ENCODE measurements at regions not wholly inside any gene's neighbourhood (a gene's known extent, or its start where the extent isn't known, plus 50 kb on each side); places are given as distances from the start of the nearest gene placed in this dataset.
"Not testable (repeated sequence)": the region's sequence is repeated elsewhere in the genome, so short reads cannot be mapped to it uniquely, and the experiment has no call there.

DNA sequence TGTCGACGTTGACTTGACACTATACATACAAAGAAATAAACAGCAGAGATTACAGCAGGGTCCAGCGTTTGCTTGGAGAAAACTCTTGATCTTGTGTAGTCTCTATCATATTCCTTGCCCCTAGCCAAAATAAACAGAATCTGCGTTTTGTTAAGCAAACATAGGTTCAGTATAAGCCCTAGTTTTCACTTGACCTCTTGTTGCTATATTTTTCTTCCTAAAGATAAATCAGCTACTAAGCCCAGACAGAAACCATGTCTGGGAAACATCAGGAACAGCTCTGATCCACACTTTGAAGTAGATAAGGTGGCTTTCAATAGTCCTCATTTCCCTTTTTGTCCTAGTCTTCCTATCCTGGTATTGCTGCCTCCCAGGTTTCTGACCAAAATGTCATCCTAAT, 328.2 kb upstream of the MAGI2 start:
- H3K4me3 ChIP-seq (replicated peaks in 1 of 2; ENCODE audit: low read depth in 2 of 2, low read length in 2 of 2), result no peak overlapping the region
- TF ChIP-seq, protein P1, sequence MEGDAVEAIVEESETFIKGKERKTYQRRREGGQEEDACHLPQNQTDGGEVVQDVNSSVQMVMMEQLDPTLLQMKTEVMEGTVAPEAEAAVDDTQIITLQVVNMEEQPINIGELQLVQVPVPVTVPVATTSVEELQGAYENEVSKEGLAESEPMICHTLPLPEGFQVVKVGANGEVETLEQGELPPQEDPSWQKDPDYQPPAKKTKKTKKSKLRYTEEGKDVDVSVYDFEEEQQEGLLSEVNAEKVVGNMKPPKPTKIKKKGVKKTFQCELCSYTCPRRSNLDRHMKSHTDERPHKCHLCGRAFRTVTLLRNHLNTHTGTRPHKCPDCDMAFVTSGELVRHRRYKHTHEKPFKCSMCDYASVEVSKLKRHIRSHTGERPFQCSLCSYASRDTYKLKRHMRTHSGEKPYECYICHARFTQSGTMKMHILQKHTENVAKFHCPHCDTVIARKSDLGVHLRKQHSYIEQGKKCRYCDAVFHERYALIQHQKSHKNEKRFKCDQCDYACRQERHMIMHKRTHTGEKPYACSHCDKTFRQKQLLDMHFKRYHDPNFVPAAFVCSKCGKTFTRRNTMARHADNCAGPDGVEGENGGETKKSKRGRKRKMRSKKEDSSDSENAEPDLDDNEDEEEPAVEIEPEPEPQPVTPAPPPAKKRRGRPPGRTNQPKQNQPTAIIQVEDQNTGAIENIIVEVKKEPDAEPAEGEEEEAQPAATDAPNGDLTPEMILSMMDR (IDR thresholded peaks at IDR 0.05; ENCODE audit: low read depth, low read length), result no peak
- DNase-seq (ENCODE audit: low read depth in 2 of 2), result peak; percentile 28 to 56

DNA sequence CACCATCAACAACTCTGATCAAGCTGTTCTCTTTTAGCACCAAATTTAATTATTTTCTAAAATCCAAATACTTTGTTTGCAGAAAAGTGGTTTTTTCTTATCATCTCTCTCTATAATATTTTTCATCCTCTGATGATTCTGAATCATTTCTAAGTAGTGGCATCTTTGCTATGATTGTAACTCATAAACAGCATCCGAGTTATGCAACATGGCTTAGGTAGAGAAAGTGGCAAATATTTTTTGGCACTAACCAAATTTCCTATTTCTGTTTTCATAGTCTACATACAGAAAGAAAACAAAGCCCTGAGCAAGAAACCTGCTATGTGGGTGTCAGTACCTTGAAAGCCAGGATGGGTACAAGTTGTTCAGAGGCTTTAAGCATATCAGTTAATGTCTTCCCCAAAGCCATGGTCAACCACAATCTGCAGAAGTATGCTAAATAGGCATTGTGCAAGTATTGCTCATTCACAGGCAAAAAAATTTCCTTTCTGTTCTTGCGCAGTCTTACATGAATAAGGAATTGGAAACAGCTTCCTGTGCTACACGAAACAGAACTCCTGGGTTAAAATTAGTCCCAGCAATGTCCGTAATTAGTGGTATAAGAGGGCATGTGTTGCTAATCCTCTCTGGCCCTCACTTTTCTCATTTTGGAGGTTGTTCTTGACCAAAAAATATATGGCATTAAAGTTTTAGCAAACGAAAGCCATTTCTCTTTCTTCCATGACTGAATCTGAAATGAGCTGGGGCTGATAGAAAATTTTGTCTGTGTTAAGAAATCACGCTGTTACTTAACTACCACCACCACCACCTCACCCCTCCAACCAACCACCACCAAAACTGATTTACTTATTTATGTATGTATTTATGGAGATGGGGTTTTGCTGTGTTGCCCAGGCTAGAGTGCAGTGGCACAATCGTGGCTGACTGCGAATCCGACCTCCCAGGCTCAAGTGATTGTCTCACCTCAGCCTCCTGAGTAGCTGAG, 325.6 kb upstream of the MAGI2 start:
- peak; percentile 88 to 93 for DNase-seq (ENCODE audit: low read depth in 2 of 2)
- no peak overlapping the region for H3K4me3 ChIP-seq (replicated peaks in 1 of 2; ENCODE audit: low read depth in 2 of 2, low read length in 2 of 2)
- TF ChIP-seq, protein P1 (IDR thresholded peaks at IDR 0.05; ENCODE audit: low read depth, low read length), result no peak

DNA sequence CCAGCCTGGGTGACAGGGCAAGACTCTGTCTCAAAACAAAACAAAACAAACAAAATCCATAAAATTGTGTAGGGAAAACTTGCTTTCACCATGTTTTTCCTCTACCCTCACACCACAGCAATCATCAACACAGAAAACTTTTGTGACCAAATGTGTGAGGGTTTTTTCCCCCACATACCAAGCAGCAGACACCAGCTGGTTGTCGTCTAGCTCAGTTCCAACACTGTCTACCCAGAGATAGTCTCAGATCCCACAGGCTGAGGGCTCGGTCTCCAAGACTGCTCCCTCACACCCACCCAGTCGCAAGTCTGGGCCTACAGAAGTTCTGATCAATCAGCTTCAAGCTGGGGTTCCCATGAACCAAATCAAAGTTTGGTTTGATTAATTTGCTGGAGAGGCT, 322.4 kb upstream of the MAGI2 start:
- no peak for DNase-seq (ENCODE audit: low read depth in 2 of 2)
- no peak overlapping the region for H3K4me3 ChIP-seq (replicated peaks in 1 of 2; ENCODE audit: low read depth in 2 of 2, low read length in 2 of 2)
- TF ChIP-seq, protein P1 (IDR thresholded peaks at IDR 0.05; ENCODE audit: low read depth, low read length), result no peak

DNA sequence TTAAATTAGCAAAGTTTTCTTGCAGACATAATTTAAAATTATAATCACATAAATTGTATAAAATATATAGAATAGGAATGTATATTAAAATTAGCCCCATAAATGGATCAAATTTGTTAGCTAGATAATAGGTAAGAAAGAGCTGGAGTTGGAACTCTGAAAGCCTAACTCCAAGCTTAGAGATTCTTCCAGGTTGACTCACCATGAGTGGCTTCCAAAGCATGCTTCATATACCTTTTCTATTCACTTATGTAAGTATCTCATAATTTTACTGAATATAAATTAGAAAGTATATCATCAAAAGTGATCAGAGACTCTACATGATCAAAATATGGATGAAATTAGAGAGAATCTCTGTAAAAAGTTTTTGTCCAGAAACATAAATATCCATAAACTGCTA, 320.7 kb upstream of the MAGI2 start:
- H3K4me3 ChIP-seq (replicated peaks in 1 of 2; ENCODE audit: low read depth in 2 of 2, low read length in 2 of 2), result no peak overlapping the region
- TF ChIP-seq, protein P1 (IDR thresholded peaks at IDR 0.05; ENCODE audit: low read depth, low read length), result no peak
- peak in 1 of 2 donors; percentile 46 for DNase-seq (ENCODE audit: low read depth in 2 of 2)

DNA sequence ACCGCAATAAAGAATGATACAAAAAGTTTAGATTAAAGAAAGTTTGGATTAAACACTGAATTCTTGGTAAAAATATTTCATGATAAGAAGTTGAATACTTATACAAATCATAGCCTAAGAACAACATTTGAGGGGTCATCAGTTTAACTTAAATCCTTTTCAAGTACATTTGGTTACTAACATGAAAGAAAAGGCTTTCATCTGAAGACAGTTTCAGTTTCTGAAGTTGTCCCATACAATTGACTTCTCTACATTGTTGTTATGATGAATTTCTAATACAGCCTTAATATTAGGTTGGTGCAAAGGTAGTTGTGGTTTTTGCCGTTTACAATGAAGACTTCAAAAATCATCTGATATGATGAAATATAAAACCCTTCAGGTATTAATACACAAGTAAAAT, 317.5 kb upstream of the MAGI2 start:
- H3K4me3 ChIP-seq (replicated peaks in 1 of 2; ENCODE audit: low read depth in 2 of 2, low read length in 2 of 2), result no peak overlapping the region
- no peak for DNase-seq (ENCODE audit: low read depth in 2 of 2)
- TF ChIP-seq, protein P1 (IDR thresholded peaks at IDR 0.05; ENCODE audit: low read depth, low read length), result no peak

DNA sequence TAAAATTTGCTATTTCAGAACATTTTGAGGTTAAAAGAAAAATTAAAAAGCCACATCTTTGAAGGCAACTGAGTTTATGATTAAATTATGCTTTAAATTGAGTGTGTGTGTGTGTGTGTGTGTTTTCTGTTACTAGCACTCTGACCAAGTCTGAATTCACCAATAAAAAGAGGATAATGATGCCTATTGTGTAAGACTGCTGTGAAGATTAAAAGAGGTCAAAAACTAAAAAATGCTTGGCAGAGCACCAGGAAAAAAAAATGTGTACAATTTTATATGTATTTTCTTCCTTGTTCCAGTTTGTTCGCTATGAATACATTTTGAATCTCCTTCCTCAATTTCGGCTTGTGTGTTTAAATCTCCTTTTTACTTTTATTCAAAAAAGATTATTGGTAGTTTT, 316.6 kb upstream of the MAGI2 start:
- TF ChIP-seq, protein P1 (IDR thresholded peaks at IDR 0.05; ENCODE audit: low read depth, low read length), result no peak
- no peak overlapping the region for H3K4me3 ChIP-seq (replicated peaks in 1 of 2; ENCODE audit: low read depth in 2 of 2, low read length in 2 of 2)
- DNase-seq (ENCODE audit: low read depth in 2 of 2), result peak; percentile 25 to 71

DNA sequence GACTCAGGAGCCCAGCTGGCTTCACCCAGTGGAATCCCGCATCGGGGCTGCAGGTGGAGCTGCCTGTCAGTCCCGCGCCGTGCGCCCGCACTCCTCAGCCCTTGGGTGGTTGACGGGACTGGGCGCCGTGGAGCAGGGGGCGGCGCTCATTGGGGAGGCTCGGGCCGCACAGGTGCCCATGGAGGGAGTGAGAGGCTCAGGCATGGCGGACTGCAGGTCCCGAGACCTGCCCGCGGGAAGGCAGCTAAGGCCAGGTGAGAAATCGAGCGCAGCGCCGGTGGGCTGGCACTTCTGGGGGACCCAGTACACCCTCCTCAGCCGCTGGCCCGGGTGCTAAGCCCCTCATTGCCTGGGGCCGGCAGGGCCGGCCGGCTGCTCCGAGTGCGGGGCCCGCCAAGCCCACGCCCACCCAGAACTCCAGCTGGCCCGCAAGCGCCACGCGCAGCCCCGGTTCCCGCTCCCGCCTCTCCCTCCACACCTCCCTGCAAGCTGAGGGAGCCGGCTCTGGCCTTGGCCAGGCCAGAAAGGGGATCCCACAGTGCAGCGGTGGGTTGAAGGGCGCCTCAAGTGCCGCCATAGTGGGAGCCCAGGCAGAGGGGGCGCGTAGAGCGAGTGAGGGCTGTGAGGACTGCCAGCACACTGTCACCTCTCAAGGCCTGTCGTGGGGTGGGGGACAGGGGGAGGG, 314.6 kb upstream of the MAGI2 start:
- DNase-seq (ENCODE audit: low read depth in 2 of 2); H3K4me3 ChIP-seq (replicated peaks in 1 of 2; ENCODE audit: low read depth in 2 of 2, low read length in 2 of 2): not testable (repeated sequence)

DNA sequence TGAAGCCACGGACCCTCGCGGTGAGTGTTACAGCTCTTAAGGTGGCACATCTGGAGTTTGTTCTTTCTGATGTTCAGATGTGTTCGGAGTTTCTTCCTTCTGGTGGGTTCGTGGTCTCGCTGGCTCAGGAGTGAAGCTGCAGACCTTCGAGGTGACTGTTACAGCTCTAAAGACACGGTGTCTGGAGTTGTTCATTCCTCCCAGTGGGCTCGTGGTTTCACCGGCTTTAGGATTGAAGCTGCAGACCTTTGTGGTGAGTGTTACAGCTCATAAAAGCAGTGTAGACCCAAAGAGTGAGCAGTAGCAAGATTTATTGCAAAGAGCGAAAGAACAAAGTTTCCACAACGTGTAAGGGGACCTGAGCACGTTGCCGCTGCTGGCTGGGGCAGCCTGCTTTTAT, 313.7 kb upstream of the MAGI2 start:
- H3K4me3 ChIP-seq (replicated peaks in 1 of 2; ENCODE audit: low read depth in 2 of 2, low read length in 2 of 2); DNase-seq (ENCODE audit: low read depth in 2 of 2): not testable (repeated sequence)

Data from cardiac fibroblast (primary cell).